SK-N-SH treated with all-trans-retinoic acid at 6 μM for 48 hours (cell line): ENCODE measurements at regions not wholly inside any gene's neighbourhood (a gene's known extent, or its start where the extent isn't known, plus 50 kb on each side); places are given as distances from the start of the nearest gene placed in this dataset.

Experiments
- ATAC-seq: fragments of 200-7000 bp; cut with Tn5 transposase; 3 replicates; pipeline ENCODE4 v1.9.1; 2020; ENCODE audit warnings: mild to moderate bottlenecking, moderate library complexity
- ARNTL ChIP-seq: fragments of 450-650 bp; formaldehyde crosslinking; IDR thresholded peaks from 2 replicates; pipeline ENCODE4 v1.5.0; 2020; ENCODE audit warnings: low read depth, mild to moderate bottlenecking, moderate library complexity, borderline replicate concordance
- BACH2 ChIP-seq: fragments of 250-450 bp; sonication (Bioruptor Pico); IDR thresholded peaks from 2 replicates; pipeline ENCODE4 v1.9.0; 2021; ENCODE audit warnings: mild to moderate bottlenecking, borderline replicate concordance
- CSDC2 ChIP-seq: fragments of 250-450 bp; sonication (Bioruptor Pico); IDR thresholded peaks from 2 replicates; pipeline ENCODE4 v1.5.0; 2020; ENCODE audit warnings: mild to moderate bottlenecking, moderate library complexity
- ESRRG ChIP-seq: fragments of 250-450 bp; sonication (Bioruptor Pico); IDR thresholded peaks from 2 replicates; pipeline ENCODE4 v1.6.1; 2021; ENCODE audit warnings: mild to moderate bottlenecking
- ISL1 ChIP-seq: fragments of 250-450 bp; sonication (Bioruptor Pico); IDR thresholded peaks from 2 replicates; pipeline ENCODE4 v2.1.2; 2022; ENCODE audit warnings: mild to moderate bottlenecking, moderate library complexity
- OSR1 ChIP-seq: fragments of 250-450 bp; sonication (Bioruptor Pico); IDR thresholded peaks from 2 replicates; pipeline ENCODE4 v1.8.0; 2022; ENCODE audit warnings: moderate library complexity, mild to moderate bottlenecking, inconsistent platforms
- PPARA ChIP-seq: fragments of 250-450 bp; sonication (Bioruptor Pico); IDR thresholded peaks from 2 replicates; pipeline ENCODE4 v1.5.0; 2020; ENCODE audit warnings: mild to moderate bottlenecking, borderline replicate concordance
- RARB ChIP-seq: fragments of 250-450 bp; sonication (Bioruptor Pico); IDR thresholded peaks from 2 replicates; pipeline ENCODE4 v1.8.0; 2021; ENCODE audit warnings: mild to moderate bottlenecking, moderate library complexity
- SNAI2 ChIP-seq: fragments of 250-450 bp; sonication (Bioruptor Pico); IDR thresholded peaks from 2 replicates; pipeline ENCODE4 v1.5.0; 2020; ENCODE audit warnings: mild to moderate bottlenecking, moderate library complexity
- TCF4 ChIP-seq: fragments of 250-450 bp; sonication (Bioruptor Pico); IDR thresholded peaks from 2 replicates; pipeline ENCODE4 v1.8.0; 2021; ENCODE audit warnings: mild to moderate bottlenecking, moderate library complexity, borderline replicate concordance
- TOX ChIP-seq: fragments of 250-450 bp; sonication (Bioruptor Pico); IDR thresholded peaks from 2 replicates; pipeline ENCODE4 v1.8.0; 2021; ENCODE audit warnings: mild to moderate bottlenecking, moderate library complexity, borderline replicate concordance
- ZFP3 ChIP-seq: fragments of 250-450 bp; sonication (Bioruptor Pico); IDR thresholded peaks from 2 replicates; pipeline ENCODE4 v1.5.0; 2020; ENCODE audit warnings: mild to moderate bottlenecking, moderate library complexity
- ZFP30 ChIP-seq: fragments of 450-650 bp; formaldehyde crosslinking; IDR thresholded peaks from 2 replicates; pipeline ENCODE4 v1.5.0; 2022; ENCODE audit warnings: mild to moderate bottlenecking, moderate library complexity
- ZNF565 ChIP-seq: fragments of 450-650 bp; formaldehyde crosslinking; conservative IDR thresholded peaks from 2 replicates; pipeline ENCODE4 v1.5.0; 2020; ENCODE audit warnings: low read depth, mild to moderate bottlenecking, moderate library complexity
- ZNF70 ChIP-seq: fragments of 450-650 bp; formaldehyde crosslinking; IDR thresholded peaks from 2 replicates; pipeline ENCODE4 v1.5.0; 2020; ENCODE audit warnings: mild to moderate bottlenecking, moderate library complexity
- ZNF8 ChIP-seq: fragments of 450-650 bp; formaldehyde crosslinking; IDR thresholded peaks from 2 replicates; pipeline ENCODE4 v1.5.0; 2020; ENCODE audit warnings: mild to moderate bottlenecking, moderate library complexity
- TF ChIP-seq, protein P1 (sequence below): fragments of 250-450 bp; sonication (Bioruptor Pico); IDR thresholded peaks from 2 replicates; pipeline ENCODE4 v1.5.1; 2021; ENCODE audit warnings: mild to moderate bottlenecking, moderate library complexity
- TF ChIP-seq, protein P2 (sequence below): fragments of 250-450 bp; sonication (Bioruptor Pico); IDR thresholded peaks from 2 replicates; pipeline ENCODE4 v1.8.0; 2020; ENCODE audit warnings: mild to moderate bottlenecking, moderate library complexity, borderline replicate concordance
- TF ChIP-seq, protein P3 (sequence below): fragments of 250-450 bp; sonication (Bioruptor Pico); IDR thresholded peaks from 2 replicates; pipeline ENCODE4 v1.5.1; 2020; ENCODE audit warnings: low read depth, mild to moderate bottlenecking, moderate library complexity
- TF ChIP-seq, protein P4 (sequence below): fragments of 250-450 bp; sonication (Bioruptor Pico); IDR thresholded peaks from 2 replicates; pipeline ENCODE4 v1.8.0; 2021; ENCODE audit warnings: low read depth, mild to moderate bottlenecking, moderate library complexity, borderline replicate concordance
- TF ChIP-seq, protein P5 (sequence below): fragments of 250-450 bp; sonication (Bioruptor Pico); IDR thresholded peaks from 2 replicates; pipeline ENCODE4 v1.5.0; 2020; ENCODE audit warnings: mild to moderate bottlenecking, moderate library complexity

DNA sequence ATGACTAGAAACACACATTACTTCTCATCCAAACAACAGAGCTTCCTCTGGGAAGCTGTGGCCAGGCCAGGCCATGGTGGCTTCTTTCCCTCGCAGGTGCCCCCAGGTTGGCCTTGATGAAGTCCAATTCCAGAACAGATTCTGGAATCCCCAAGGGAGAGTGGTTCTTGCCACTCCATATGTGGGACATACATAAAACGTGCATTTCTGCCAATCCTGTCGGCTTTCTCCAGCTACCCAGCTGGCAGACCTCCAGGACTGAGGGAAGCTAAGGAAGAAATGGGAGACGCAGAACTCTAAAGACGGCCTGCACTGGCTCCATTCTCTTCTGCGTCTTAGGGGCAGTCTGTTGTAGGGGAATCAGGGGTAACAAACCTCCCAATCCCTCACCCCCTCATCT is 219.2 kb upstream of the CDH5 start:
- TF ChIP-seq ZFP3 (CRISPR knock-in tag) (no peak), TCF4 (CRISPR knock-in tag) (no peak), ESRRG (CRISPR knock-in tag) (no peak), TOX (CRISPR knock-in tag) (no peak), ZNF565 (CRISPR knock-in tag) (no peak), ARNTL (no peak), ZFP30 (CRISPR knock-in tag) (no peak), SNAI2 (no peak), PPARA (no peak), OSR1 (CRISPR knock-in tag) (no peak), BACH2 (CRISPR knock-in tag) (no peak), ZNF8 (CRISPR knock-in tag) (no peak), ISL1 (CRISPR knock-in tag) (no peak), CSDC2 (no peak), ZNF70 (CRISPR knock-in tag) (no peak)
- TF ChIP-seq, protein P1, sequence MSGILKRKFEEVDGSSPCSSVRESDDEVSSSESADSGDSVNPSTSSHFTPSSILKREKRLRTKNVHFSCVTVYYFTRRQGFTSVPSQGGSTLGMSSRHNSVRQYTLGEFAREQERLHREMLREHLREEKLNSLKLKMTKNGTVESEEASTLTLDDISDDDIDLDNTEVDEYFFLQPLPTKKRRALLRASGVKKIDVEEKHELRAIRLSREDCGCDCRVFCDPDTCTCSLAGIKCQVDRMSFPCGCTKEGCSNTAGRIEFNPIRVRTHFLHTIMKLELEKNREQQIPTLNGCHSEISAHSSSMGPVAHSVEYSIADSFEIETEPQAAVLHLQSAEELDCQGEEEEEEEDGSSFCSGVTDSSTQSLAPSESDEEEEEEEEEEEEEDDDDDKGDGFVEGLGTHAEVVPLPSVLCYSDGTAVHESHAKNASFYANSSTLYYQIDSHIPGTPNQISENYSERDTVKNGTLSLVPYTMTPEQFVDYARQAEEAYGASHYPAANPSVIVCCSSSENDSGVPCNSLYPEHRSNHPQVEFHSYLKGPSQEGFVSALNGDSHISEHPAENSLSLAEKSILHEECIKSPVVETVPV (CRISPR knock-in tag) = no peak
- TF ChIP-seq, protein P2, sequence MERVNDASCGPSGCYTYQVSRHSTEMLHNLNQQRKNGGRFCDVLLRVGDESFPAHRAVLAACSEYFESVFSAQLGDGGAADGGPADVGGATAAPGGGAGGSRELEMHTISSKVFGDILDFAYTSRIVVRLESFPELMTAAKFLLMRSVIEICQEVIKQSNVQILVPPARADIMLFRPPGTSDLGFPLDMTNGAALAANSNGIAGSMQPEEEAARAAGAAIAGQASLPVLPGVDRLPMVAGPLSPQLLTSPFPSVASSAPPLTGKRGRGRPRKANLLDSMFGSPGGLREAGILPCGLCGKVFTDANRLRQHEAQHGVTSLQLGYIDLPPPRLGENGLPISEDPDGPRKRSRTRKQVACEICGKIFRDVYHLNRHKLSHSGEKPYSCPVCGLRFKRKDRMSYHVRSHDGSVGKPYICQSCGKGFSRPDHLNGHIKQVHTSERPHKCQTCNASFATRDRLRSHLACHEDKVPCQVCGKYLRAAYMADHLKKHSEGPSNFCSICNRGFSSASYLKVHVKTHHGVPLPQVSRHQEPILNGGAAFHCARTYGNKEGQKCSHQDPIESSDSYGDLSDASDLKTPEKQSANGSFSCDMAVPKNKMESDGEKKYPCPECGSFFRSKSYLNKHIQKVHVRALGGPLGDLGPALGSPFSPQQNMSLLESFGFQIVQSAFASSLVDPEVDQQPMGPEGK = no peak
- TF ChIP-seq, protein P3, sequence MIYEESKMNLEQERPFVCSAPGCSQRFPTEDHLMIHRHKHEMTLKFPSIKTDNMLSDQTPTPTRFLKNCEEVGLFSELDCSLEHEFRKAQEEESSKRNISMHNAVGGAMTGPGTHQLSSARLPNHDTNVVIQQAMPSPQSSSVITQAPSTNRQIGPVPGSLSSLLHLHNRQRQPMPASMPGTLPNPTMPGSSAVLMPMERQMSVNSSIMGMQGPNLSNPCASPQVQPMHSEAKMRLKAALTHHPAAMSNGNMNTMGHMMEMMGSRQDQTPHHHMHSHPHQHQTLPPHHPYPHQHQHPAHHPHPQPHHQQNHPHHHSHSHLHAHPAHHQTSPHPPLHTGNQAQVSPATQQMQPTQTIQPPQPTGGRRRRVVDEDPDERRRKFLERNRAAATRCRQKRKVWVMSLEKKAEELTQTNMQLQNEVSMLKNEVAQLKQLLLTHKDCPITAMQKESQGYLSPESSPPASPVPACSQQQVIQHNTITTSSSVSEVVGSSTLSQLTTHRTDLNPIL (CRISPR knock-in tag) = no peak
- TF ChIP-seq, protein P4, sequence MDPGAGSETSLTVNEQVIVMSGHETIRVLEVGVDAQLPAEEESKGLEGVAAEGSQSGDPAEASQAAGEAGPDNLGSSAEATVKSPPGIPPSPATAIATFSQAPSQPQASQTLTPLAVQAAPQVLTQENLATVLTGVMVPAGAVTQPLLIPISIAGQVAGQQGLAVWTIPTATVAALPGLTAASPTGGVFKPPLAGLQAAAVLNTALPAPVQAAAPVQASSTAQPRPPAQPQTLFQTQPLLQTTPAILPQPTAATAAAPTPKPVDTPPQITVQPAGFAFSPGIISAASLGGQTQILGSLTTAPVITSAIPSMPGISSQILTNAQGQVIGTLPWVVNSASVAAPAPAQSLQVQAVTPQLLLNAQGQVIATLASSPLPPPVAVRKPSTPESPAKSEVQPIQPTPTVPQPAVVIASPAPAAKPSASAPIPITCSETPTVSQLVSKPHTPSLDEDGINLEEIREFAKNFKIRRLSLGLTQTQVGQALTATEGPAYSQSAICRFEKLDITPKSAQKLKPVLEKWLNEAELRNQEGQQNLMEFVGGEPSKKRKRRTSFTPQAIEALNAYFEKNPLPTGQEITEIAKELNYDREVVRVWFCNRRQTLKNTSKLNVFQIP = no peak
- ATAC-seq = no peak

DNA sequence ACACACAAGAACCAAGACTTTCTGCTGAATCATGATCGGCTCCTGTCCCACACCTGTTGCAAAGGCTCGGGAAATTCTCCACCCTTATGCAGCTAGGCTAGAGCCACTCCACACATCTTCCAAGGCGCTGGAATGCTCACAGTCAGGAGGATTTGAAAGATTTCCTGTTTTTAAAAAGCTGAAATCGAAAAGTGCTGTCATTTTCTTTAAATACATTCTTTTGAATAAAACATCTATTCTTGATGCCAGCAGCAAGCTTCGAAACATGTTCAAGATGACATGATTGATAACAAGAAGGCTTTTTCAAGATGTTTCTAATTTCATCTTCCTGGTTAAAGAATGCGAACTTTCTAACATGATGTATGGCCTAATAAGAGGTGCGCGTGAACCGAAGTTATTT is 219.7 kb upstream of the CDH5 start:
- no peak for ATAC-seq
- TF ChIP-seq, protein P2 = no peak
- TF ChIP-seq ZNF70 (CRISPR knock-in tag) = no peak
- TF ChIP-seq, protein P4 = no peak
- no peak for TF ChIP-seq OSR1 (CRISPR knock-in tag)
- no peak for TF ChIP-seq ZFP3 (CRISPR knock-in tag)
- no peak for TF ChIP-seq ZNF565 (CRISPR knock-in tag)
- no peak for TF ChIP-seq RARB (CRISPR knock-in tag)
- TF ChIP-seq, protein P3 (CRISPR knock-in tag) = no peak
- TF ChIP-seq ISL1 (CRISPR knock-in tag) = no peak
- TF ChIP-seq ESRRG (CRISPR knock-in tag) = no peak
- no peak for TF ChIP-seq PPARA
- TF ChIP-seq, protein P1 (CRISPR knock-in tag) = no peak
- TF ChIP-seq ZFP30 (CRISPR knock-in tag) = no peak
- TF ChIP-seq BACH2 (CRISPR knock-in tag) = no peak
- TF ChIP-seq SNAI2 = no peak
- TF ChIP-seq TOX (CRISPR knock-in tag) = no peak
- no peak for TF ChIP-seq ARNTL
- no peak for TF ChIP-seq ZNF8 (CRISPR knock-in tag)
- TF ChIP-seq, protein P5, sequence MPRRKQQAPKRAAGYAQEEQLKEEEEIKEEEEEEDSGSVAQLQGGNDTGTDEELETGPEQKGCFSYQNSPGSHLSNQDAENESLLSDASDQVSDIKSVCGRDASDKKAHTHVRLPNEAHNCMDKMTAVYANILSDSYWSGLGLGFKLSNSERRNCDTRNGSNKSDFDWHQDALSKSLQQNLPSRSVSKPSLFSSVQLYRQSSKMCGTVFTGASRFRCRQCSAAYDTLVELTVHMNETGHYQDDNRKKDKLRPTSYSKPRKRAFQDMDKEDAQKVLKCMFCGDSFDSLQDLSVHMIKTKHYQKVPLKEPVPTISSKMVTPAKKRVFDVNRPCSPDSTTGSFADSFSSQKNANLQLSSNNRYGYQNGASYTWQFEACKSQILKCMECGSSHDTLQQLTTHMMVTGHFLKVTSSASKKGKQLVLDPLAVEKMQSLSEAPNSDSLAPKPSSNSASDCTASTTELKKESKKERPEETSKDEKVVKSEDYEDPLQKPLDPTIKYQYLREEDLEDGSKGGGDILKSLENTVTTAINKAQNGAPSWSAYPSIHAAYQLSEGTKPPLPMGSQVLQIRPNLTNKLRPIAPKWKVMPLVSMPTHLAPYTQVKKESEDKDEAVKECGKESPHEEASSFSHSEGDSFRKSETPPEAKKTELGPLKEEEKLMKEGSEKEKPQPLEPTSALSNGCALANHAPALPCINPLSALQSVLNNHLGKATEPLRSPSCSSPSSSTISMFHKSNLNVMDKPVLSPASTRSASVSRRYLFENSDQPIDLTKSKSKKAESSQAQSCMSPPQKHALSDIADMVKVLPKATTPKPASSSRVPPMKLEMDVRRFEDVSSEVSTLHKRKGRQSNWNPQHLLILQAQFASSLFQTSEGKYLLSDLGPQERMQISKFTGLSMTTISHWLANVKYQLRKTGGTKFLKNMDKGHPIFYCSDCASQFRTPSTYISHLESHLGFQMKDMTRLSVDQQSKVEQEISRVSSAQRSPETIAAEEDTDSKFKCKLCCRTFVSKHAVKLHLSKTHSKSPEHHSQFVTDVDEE = no peak
